PC-9 (cell line): ENCODE measurements at regions not wholly inside any gene's neighbourhood (a gene's known extent, or its start where the extent isn't known, plus 50 kb on each side); places are given as distances from the start of the nearest gene placed in this dataset.

Experiments used
- BruUV-seq: library from RNA; stranded (reverse); fragments of 400-500 nt; replicated peaks from 2 replicates; lab custom pipeline; 2021; lab: Mats Ljungman, UMichigan
- CTCF ChIA-PET: fragments of 300-600 bp; sonication (Branson Sonifier 250); formaldehyde crosslinking; loops from one replicate; lab custom pipeline; 2022; ENCODE audit warnings: antibody characterized with exemption; lab: Charles Lee
- POLR2A ChIA-PET: fragments of 300-600 bp; sonication (Branson Sonifier 250); formaldehyde crosslinking; loops from one replicate; lab custom pipeline; 2022; ENCODE audit warnings: antibody characterized with exemption; ENCODE audit not compliant: unreplicated experiment; lab: Charles Lee
- DNase-seq, 2 experiments: peaks; one replicate each; pipeline versions ENCODE4 v3.0.0 to v3.0.0-alpha.2; 2015 to 2022; ENCODE audit warnings: mixed read lengths in 1 of 2
- H2AFZ ChIP-seq: fragments of 200-600 bp; sonication (generic); 2 replicates; pipeline ENCODE4 v1.8.1; 2017; ENCODE audit warnings: antibody characterized with exemption
- H3F3A ChIP-seq: fragments of 200-600 bp; sonication (generic); 2 replicates; pipeline ENCODE4 v1.8.1; 2017; ENCODE audit warnings: antibody characterized with exemption, mild to moderate bottlenecking, low read depth; ENCODE audit not compliant: insufficient read depth
- H3K27ac ChIP-seq: fragments of 200-600 bp; sonication (generic); 2 replicates; pipeline ENCODE4 v1.6.1; 2016; ENCODE audit warnings: mixed run types
- H3K27me3 ChIP-seq: fragments of 200-600 bp; sonication (generic); 2 replicates; pipeline ENCODE4 v1.6.1; 2016; ENCODE audit warnings: low read depth, mixed run types; ENCODE audit not compliant: insufficient read depth
- H3K36me3 ChIP-seq: fragments of 200-600 bp; sonication (generic); 2 replicates; pipeline ENCODE4 v1.6.1; 2016; ENCODE audit warnings: low read depth, mixed run types
- H3K4me1 ChIP-seq: fragments of 200-600 bp; sonication (generic); replicated peaks from 2 replicates; pipeline ENCODE4 v1.6.1; 2016; ENCODE audit warnings: mixed run types; ENCODE audit not compliant: insufficient read depth
- H3K4me2 ChIP-seq: fragments of 200-600 bp; sonication (generic); 2 replicates; pipeline ENCODE4 v1.6.1; 2017; ENCODE audit warnings: mixed run types
- H3K4me3 ChIP-seq: fragments of 200-600 bp; sonication (generic); 2 replicates; pipeline ENCODE4 v1.6.1; 2016; ENCODE audit warnings: mixed run types
- H3K79me2 ChIP-seq: fragments of 200-600 bp; sonication (generic); 2 replicates; pipeline ENCODE4 v1.6.1; 2017; ENCODE audit warnings: low read depth, mixed run types
- H3K9me2 ChIP-seq: fragments of 200-600 bp; sonication (generic); 2 replicates; pipeline ENCODE4 v1.8.1; 2017; ENCODE audit warnings: mild to moderate bottlenecking; ENCODE audit not compliant: insufficient read depth
- H3K9me3 ChIP-seq: fragments of 200-600 bp; sonication (generic); 2 replicates; pipeline ENCODE4 v1.8.1; 2016; ENCODE audit warnings: low read depth; ENCODE audit not compliant: insufficient read depth
- H4K20me1 ChIP-seq: fragments of 200-600 bp; sonication (generic); 2 replicates; pipeline ENCODE4 v1.8.1; 2017; ENCODE audit not compliant: insufficient read depth
- EZH2 ChIP-seq: fragments of 200-600 bp; sonication (generic); IDR thresholded peaks from 2 replicates; pipeline ENCODE4 v1.8.0; 2017; ENCODE audit warnings: antibody characterized with exemption, low read depth
- intact Hi-C: fragments of 100-400 bp; cut with micrococcal nuclease; formaldehyde crosslinking; loops from one replicate; pipeline ENCODE4 v1.10.0; 2022; ENCODE audit not compliant: unreplicated experiment
- TF ChIP-seq, protein P1 (sequence below): fragments of 200-600 bp; sonication (generic); conservative IDR thresholded peaks from 2 replicates; pipeline ENCODE4 v1.6.1; 2017; ENCODE audit warnings: mixed run types, antibody characterized with exemption, mild to moderate bottlenecking, moderate library complexity

DNA sequence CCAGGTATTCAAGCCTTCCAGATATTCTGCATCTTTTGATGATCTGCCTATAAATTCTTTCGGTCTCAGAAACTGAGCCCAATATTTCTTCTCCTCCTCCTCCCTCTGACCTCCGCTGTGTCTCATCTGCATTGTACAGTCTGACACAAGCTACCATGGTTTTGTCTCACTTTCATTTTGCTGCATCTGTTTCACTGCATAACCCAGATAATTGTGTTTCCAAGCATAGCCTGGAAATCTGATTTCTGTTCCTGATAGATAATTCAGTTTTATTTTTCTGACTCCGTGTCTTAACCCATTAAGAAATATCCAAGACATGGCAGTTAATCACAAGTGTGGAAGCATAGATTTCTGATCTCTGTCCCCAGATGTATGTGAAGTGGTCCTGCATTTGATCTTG lies 374.2 kb upstream of the SEMA3A start:
- intact Hi-C loops = no loop called here
- H3K4me1 ChIP-seq = no peaks in the 10 kb centered on the region
- no peak overlapping the region for H3K4me2 ChIP-seq
- no peaks in the 10 kb centered on the region for H3K36me3 ChIP-seq
- POLR2A ChIA-PET = no interaction called here
- TF ChIP-seq, protein P1, sequence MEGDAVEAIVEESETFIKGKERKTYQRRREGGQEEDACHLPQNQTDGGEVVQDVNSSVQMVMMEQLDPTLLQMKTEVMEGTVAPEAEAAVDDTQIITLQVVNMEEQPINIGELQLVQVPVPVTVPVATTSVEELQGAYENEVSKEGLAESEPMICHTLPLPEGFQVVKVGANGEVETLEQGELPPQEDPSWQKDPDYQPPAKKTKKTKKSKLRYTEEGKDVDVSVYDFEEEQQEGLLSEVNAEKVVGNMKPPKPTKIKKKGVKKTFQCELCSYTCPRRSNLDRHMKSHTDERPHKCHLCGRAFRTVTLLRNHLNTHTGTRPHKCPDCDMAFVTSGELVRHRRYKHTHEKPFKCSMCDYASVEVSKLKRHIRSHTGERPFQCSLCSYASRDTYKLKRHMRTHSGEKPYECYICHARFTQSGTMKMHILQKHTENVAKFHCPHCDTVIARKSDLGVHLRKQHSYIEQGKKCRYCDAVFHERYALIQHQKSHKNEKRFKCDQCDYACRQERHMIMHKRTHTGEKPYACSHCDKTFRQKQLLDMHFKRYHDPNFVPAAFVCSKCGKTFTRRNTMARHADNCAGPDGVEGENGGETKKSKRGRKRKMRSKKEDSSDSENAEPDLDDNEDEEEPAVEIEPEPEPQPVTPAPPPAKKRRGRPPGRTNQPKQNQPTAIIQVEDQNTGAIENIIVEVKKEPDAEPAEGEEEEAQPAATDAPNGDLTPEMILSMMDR = no peak
- TF ChIP-seq EZH2 = no peak
- no peaks in the 10 kb centered on the region for H3K79me2 ChIP-seq
- CTCF ChIA-PET = no interaction called here
- peaks cover 5% of the 10 kb centered on the region; the same call in 1 of the 2 replicates for H3K9me3 ChIP-seq
- no peak for DNase-seq
- H3K27me3 ChIP-seq = no peaks in the 10 kb centered on the region
- H3K4me3 ChIP-seq = no peak overlapping the region
- BruUV-seq = no TSS peak
- H3F3A ChIP-seq = no peaks in the 10 kb centered on the region
- H3K9me2 ChIP-seq = no peaks in the 10 kb centered on the region
- H2AFZ ChIP-seq = no peak overlapping the region
- H3K27ac ChIP-seq = no peak overlapping the region
- no peaks in the 10 kb centered on the region for H4K20me1 ChIP-seq

DNA sequence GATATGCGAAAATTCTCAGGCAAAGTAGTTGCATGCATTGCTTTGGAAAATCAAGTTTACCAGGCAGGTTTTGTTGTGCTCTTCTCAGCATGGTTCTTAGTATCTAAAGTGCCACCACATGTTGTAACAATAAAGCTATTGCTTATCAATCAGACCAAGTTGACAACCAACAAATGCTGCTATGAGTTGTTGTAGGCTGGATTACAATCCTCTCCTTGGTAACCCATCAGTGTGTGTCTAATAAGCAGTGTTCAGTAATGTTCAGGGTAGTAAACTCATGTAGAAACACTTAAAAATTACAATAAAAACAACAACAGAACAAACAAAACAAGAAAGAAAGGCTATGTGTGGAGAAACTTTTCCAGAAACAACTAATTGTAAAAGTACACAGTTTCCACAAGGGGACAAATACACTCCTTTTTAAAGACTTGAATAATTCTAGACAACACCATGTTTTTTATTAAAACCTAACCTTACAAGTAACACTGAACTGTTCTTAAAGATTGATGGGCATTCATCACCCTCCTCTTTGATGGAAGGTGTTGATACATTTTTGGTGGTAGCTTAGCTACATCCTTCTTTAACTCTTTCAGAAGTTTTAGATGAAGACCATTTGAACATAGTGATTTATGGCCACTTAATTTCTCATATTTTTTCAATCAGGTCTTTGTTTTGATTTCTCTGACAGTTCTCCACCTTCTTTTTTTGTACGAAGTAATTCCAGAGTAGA lies 370.9 kb upstream of the SEMA3A start:
- no peaks in the 10 kb centered on the region for H3K27me3 ChIP-seq
- H3K36me3 ChIP-seq = no peaks in the 10 kb centered on the region
- H2AFZ ChIP-seq = no peak overlapping the region
- no TSS peak for BruUV-seq
- H3K27ac ChIP-seq = no peak overlapping the region
- no peaks in the 10 kb centered on the region for H3K79me2 ChIP-seq
- intact Hi-C loops = no loop called here
- H3F3A ChIP-seq = no peaks in the 10 kb centered on the region
- no peak overlapping the region for H3K4me2 ChIP-seq
- no peaks in the 10 kb centered on the region for H4K20me1 ChIP-seq
- no peak for DNase-seq
- TF ChIP-seq, protein P1 = no peak
- TF ChIP-seq EZH2 = no peak
- ChIA-PET CTCF (no interaction called here), POLR2A (no interaction called here)
- H3K4me3 ChIP-seq = no peak overlapping the region
- H3K4me1 ChIP-seq = no peaks in the 10 kb centered on the region
- no peaks in the 10 kb centered on the region for H3K9me2 ChIP-seq
- peaks cover 5% of the 10 kb centered on the region; the same call in 1 of the 2 replicates for H3K9me3 ChIP-seq

DNA sequence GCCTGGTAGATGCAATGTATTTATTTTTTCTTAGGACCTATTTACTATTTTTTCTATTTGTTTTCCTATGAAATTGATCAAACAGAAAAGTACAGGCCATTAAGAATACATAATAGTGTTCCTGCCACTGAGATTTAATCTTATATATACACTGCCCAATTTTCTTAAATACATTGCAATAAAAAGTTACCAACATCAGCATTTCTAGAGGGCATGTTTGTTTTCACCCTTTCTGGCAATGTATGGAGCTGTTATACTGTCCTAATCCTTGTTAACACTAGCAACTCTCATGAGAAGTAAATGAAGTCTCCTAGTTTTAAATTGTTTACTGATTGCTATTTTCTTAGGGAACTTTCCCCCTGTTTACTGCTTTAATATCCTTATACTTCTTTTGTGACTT lies 359.1 kb upstream of the SEMA3A start:
- intact Hi-C loops = no loop called here
- no peak for DNase-seq
- ChIA-PET POLR2A (no interaction called here), CTCF (no interaction called here)
- no peaks in the 10 kb centered on the region for H3K9me2 ChIP-seq
- no TSS peak for BruUV-seq
- no peak overlapping the region for H3K4me3 ChIP-seq
- H3F3A ChIP-seq = no peaks in the 10 kb centered on the region
- H3K4me1 ChIP-seq = no peaks in the 10 kb centered on the region
- no peak for TF ChIP-seq EZH2
- TF ChIP-seq, protein P1 = no peak
- no peaks in the 10 kb centered on the region for H4K20me1 ChIP-seq
- no peaks in the 10 kb centered on the region for H3K27me3 ChIP-seq
- peaks cover 12% of the 10 kb centered on the region; the same call in 1 of the 2 replicates for H3K9me3 ChIP-seq
- no peak overlapping the region for H3K4me2 ChIP-seq
- no peak overlapping the region for H3K27ac ChIP-seq
- no peaks in the 10 kb centered on the region for H3K79me2 ChIP-seq
- no peaks in the 10 kb centered on the region for H3K36me3 ChIP-seq
- no peak overlapping the region for H2AFZ ChIP-seq
